ENCODE measurements at regions not wholly inside any gene's neighbourhood (a gene's known extent, or its start where the extent isn't known, plus 50 kb on each side); places are given as distances from the start of the nearest gene placed in this dataset.

DNA sequence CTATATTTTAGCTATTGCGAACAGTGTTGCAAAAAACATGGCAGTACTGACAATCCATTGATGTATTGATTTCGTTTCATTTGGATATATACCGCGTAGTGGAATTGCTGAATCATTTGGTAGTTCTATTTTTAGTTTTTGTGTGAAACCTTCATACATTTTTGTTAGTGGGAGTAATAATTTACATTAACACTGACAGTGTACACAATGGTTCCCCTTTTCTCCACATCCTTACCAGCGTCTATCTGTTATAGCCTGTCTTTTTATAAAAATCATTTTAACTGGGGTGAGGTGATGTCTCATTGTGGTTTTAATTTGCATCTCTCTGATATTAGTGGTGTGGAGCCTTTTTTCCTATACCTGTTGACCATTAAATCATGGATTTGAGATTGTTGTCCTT, 392.4 kb upstream of the ALCAM start:
- DNase-seq (ENCODE audit: low read depth in 2 of 2): no peak

DNA sequence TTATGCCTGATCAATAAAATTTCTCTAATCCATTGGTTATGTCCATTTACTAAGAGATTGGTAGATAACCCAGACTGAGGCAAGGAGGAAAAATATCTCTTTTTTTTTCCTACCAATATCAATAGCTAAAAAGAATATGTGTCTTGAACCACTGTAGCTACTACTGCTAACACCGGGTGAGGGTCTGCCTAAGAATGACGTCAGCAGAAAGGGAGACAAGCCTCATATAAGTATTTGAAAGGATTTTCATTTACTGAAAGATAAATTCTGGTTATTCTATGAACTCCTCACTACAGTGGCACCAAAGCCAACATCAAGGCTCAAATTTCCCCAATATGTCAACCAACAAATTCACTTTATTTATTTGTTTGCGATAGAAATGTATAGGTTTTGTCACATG, 389.0 kb upstream of the ALCAM start:
- DNase-seq (ENCODE audit: low read depth in 2 of 2): no peak

DNA sequence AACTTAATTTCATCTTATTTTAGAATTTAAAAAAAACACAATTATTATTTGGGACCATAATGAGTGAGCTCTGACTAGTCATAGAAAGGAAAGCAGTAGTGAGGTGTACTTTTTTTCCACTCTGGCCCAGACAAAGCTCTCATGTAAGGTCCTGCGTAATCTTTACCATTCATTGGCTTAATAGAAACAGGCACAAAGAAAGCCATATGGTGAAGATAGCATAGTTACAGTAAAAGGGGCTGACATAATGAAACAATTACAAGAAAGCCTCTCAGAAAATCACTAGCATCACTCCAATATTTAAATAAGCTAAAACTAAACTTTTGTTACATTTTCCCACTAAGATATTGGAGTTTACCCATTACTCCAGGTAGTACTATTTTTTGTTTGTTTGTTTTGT, 384.6 kb upstream of the ALCAM start:
- DNase-seq (ENCODE audit: low read depth in 2 of 2): no peak

GRCh38 chr3:104987859-104988258, 378.9 kb upstream of the ALCAM start:
- DNase-seq (ENCODE audit: low read depth in 2 of 2): peak in 1 of 2 donors; percentile 5

DNA sequence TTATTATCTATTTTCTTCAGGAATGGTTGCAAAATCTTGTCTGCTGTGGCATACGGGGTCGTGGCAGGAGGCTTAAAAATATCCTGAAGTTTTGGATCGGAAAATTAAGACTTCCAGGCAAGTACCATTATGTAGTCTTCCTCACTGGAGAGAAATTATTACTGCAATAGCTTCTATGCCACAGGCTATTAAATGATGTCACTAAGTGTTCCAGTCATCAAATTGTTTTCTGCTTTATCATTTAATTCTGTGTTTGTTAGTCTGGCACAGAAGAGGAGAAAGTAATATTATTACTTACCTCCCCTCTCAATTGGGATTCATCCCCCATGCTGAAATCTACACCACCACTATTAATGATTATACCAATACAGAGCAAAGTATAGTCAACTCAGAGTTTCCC, 378.2 kb upstream of the ALCAM start:
- no peak for DNase-seq (ENCODE audit: low read depth in 2 of 2)

- no peak for DNase-seq (ENCODE audit: low read depth in 2 of 2)
Measured at GRCh38 chr3:104989878-104990277, 376.8 kb upstream of the ALCAM start.

DNA sequence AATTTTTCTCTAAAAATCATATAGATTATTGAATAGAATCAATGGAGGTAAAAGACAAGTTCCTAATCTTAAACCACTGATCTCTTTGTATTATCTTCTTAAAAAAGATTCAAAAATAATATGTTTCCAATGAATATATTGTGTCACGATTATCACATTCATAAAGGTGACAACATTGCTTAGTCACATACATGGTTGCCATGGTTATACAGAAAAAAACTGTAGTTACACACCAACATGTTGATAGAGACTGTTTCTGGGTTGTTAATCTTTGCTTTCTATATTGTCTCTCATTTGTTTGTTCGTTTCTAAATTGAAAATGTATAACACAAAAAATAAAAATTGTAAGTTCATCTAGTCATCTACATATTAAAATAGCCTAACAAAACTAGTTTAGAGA, 376.0 kb upstream of the ALCAM start:
- DNase-seq (ENCODE audit: low read depth in 2 of 2): peak; percentile 4 to 18

- DNase-seq (ENCODE audit: low read depth in 2 of 2): no peak
Measured at GRCh38 chr3:104992676-104993075, 374.0 kb upstream of the ALCAM start.

DNA sequence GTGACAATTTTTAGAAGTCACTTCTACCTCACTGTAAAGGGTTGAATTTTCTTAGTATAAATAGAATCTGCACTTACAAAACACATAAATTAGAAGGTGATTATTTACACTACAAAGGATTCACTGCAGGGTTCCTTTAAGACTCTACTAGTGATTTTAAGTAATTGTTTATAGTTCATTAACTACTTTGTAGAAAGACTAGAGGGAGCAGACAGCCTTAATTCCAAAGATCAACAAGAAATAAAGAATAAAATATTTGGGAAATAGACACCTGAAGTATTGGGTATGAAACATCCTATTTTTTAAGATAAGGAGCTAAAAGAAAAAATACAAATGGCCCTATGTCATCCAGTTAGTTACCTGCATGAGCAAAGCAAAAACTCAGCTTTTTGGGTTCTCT, 360.5 kb upstream of the ALCAM start:
- DNase-seq (ENCODE audit: low read depth in 2 of 2): no peak

DNA sequence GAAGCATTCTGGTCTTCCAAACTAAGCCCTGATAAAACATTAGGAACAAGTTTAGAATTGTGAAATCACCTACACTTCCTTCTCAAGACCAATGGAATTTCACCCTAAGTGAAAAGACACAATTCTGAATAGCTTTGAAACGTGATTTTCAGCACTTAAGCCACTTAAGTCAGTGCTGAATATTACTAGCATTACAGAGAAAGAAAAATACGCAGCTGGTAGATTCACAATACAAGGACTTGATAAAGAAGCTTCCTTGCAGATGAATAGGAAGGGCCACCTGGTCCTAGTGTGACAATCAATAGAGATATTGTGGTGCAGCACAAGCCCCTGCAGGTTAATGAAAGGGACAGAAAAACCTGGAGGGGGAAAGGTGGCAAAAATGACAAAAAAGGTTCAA, 353.1 kb upstream of the ALCAM start:
- DNase-seq (ENCODE audit: low read depth in 2 of 2): no peak

DNA sequence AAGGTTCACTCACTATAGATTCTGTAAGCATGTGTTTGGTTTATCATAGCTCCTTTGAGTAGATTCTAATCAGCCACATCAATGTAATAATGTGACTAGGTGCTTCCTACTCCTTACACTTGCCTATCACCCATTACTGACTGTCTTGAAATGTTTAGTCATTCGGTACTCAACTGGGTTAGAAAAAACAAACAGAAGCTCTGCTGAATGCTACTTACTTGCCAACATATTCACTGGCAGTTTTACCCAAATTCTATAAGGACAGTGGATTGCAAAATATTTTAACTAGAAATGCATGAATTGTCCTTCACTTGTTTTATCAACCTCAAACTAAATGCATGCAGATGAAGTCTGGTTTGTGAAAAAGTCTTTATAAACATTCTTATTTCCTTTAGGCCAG, 352.1 kb upstream of the ALCAM start:
- no peak for DNase-seq (ENCODE audit: low read depth in 2 of 2)

- DNase-seq (ENCODE audit: low read depth in 2 of 2): no peak
Measured at GRCh38 chr3:105022813-105023212, 343.9 kb upstream of the ALCAM start.

- DNase-seq (ENCODE audit: low read depth in 2 of 2): peak in 1 of 2 donors; percentile 1
Measured at GRCh38 chr3:105030211-105030610, 336.5 kb upstream of the ALCAM start.

- DNase-seq (ENCODE audit: low read depth in 2 of 2): no peak
Measured at GRCh38 chr3:105032541-105032940, 334.2 kb upstream of the ALCAM start.

GRCh38 chr3:105033081-105033480, 333.6 kb upstream of the ALCAM start:
- DNase-seq (ENCODE audit: low read depth in 2 of 2): no peak

DNA sequence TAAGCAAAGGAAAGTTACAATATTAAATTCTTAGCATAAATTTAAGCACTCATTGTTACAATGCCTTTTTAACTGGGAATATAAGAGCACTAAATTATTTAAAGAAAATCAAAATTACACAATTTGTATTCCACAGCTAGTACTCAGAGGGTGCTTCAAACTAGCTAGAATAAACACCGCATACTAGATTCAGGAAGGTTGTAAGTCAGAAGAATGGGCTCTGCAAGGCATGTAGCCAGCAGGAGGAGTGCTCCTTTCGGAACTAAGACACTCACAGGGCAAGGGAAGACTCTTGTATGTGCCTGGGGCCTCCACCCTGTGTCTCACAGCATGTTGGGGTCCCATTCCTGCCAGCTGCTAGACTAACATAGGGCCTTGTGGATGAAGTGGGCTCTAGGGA, 327.7 kb upstream of the ALCAM start:
- no peak for DNase-seq (ENCODE audit: low read depth in 2 of 2)

DNA sequence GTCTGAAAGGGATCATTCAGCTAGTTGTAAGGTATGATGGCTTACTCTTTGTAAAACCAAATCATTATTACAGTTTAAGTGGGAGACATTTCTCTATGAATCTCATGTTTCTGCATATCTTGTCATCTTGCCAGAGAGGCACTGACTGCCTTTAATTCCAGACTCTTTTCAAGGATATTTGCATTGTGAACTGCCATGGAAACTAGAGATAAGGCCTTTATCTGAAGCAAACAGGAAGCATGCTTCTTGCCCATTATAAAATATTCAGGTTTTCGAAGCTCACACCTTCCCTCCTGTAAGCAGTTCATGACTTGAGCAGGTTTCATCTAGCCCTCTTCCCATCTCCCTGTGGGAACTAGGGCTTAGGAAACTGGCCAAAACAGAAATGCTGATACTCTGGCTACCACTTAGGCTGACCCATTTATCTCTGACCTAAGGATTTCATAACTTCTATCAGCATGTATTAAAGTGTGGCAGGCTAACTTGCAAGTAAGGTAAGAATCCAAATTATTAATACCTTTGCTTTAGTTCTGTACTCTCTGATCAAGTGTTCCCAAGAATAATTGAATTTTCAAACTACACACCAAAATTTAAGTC, 326.6 kb upstream of the ALCAM start:
- DNase-seq (ENCODE audit: low read depth in 2 of 2): peak; percentile 2 to 5

GRCh38 chr3:105042586-105042985, 324.1 kb upstream of the ALCAM start:
- no peak for DNase-seq (ENCODE audit: low read depth in 2 of 2)

GRCh38 chr3:105051111-105051510, 315.6 kb upstream of the ALCAM start:
- DNase-seq (ENCODE audit: low read depth in 2 of 2): no peak

DNA sequence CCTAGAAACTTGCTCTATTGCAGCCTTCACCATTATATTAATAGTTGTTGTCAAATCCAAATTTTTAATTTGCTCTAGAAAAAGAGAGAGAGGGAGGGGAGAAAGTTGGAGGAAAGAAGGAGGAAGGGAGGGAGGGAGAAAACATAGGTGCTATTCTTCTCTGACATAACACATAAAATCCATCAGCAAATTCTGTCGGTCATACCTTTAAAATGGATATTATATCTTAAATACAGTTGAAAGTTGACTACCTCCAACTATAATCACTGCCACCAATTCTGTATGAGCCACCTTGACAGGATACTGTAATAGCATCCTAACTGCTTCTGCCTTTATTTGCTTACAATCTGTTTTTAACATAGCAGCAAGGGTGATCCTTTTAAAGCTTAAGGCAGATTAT, 314.7 kb upstream of the ALCAM start:
- no peak for DNase-seq (ENCODE audit: low read depth in 2 of 2)

DNA sequence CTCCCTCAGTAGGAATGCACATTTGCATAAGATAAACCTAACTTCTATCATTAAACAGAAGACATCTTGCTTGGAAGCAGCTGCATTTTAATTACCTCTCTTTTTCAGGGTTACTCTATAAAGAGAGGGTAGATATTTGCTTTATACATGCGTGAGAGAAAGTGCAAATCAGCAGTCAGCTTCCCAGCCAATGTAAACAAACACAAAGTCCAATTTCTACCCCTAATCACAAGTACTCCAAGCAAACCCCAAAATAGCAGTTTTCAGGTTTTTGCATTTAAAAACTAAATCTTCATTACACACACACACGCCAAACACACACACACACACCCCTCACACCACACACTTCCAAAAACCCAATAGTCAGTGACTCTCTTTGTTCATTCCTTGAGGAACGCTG, 303.9 kb upstream of the ALCAM start:
- DNase-seq (ENCODE audit: low read depth in 2 of 2): peak in 1 of 2 donors; percentile 18

DNA sequence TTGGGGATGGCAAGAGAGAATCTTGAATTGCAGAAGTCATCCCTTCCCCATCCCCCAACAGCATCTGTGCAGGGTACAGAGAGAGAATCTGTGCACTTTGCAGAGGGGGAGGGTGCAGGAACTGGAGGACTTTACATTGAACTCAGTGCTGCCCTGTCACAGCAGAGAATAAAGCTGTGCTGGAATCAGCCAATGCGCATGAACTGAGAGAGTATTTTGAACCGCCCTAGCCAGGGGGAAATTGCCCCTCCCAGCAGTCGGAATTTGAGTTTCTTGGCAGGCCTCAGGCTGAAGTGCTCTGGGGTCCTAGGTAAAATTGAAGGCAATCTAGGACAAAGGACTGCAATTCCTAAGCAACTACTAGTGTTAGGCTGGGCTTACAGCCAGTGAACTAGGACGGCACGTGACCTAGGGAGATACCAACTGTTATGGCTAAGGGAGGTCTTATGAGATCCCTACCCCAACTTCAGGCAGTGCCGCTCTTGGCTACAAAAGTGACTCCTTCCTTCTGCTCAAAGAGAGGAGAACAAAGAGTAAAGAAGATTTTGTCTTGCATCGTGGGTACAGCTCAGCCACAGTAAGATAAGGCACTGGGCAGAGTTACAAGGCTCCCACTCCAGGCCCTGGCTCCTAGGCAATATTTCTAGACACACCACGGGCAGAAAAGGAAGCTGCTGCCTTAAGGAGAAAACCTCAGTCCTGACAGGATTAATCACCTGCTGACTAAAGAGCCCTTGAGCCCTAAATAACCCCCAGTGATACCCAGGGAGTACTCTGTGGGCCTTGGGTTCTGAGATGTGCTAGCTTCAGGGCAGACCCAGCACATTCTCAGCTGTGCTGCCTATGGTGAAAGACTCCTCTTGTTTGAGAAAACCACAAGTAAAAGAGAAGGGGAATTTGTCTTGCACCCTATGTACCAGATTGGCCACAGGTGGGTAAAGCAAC, 300.5 kb upstream of the ALCAM start:
- DNase-seq (ENCODE audit: low read depth in 2 of 2): no peak

GRCh38 chr3:105067361-105067760, 299.3 kb upstream of the ALCAM start:
- DNase-seq (ENCODE audit: low read depth in 2 of 2): no peak

All from lung microvascular endothelial cell (primary cell).